ENCODE measurements at regions not wholly inside any gene's neighbourhood (a gene's known extent, or its start where the extent isn't known, plus 50 kb on each side); places are given as distances from the start of the nearest gene placed in this dataset.

GRCh38 chr20:48171626-48172356 is 386.5 kb upstream of the SULF2 start:
- Histone ChIP-seq H3K9me3 (ENCODE audit: control insufficient read depth in 3 of 3, low read length in 3 of 3) (peaks cover 3 to 7% (median 5%) of the 10 kb centered on the region in 3 donors), H3K4me1 (ENCODE audit: control insufficient read depth in 3 of 3, insufficient read depth in 3 of 3, low read length in 3 of 3) (no peaks in the 10 kb centered on the region), H3K36me3 (ENCODE audit: control insufficient read depth in 3 of 3, insufficient read depth in 3 of 3, low read length in 3 of 3) (no peaks in the 10 kb centered on the region), H3K9ac (ENCODE audit: low read depth in 1 of 3, low read length in 3 of 3) (no peak overlapping the region), H3K4me3 (ENCODE audit: low read length in 3 of 3) (no peak overlapping the region), H3K27me3 (ENCODE audit: control insufficient read depth in 3 of 3, insufficient read depth in 3 of 3, low read length in 3 of 3) (peaks cover 15 to 31% (median 18%) of the 10 kb centered on the region in 3 donors), H3K27ac (ENCODE audit: low read depth, low read length) (no peak overlapping the region)

- no peaks in the 10 kb centered on the region for H3K36me3 ChIP-seq (ENCODE audit: control insufficient read depth in 3 of 3, insufficient read depth in 3 of 3, low read length in 3 of 3)
- peaks cover 3 to 7% (median 5%) of the 10 kb centered on the region in 3 donors for H3K9me3 ChIP-seq (ENCODE audit: control insufficient read depth in 3 of 3, low read length in 3 of 3)
- H3K4me1 ChIP-seq (ENCODE audit: control insufficient read depth in 3 of 3, insufficient read depth in 3 of 3, low read length in 3 of 3) = no peaks in the 10 kb centered on the region
- H3K27me3 ChIP-seq (ENCODE audit: control insufficient read depth in 3 of 3, insufficient read depth in 3 of 3, low read length in 3 of 3) = peaks cover 19 to 34% (median 20%) of the 10 kb centered on the region in 3 donors
- H3K9ac ChIP-seq (ENCODE audit: low read depth in 1 of 3, low read length in 3 of 3) = no peak overlapping the region
- H3K4me3 ChIP-seq (ENCODE audit: low read length in 3 of 3) = no peak overlapping the region
- no peak overlapping the region for H3K27ac ChIP-seq (ENCODE audit: low read depth, low read length)
Measured at GRCh38 chr20:48171071-48171470, 385.8 kb upstream of the SULF2 start.

- H3K9ac ChIP-seq (ENCODE audit: low read depth in 1 of 3, low read length in 3 of 3) = no peak overlapping the region
- H3K9me3 ChIP-seq (ENCODE audit: control insufficient read depth in 3 of 3, low read length in 3 of 3) = peaks cover 3 to 7% (median 5%) of the 10 kb centered on the region in 3 donors
- H3K4me3 ChIP-seq (ENCODE audit: low read length in 3 of 3) = no peak overlapping the region
- H3K4me1 ChIP-seq (ENCODE audit: control insufficient read depth in 3 of 3, insufficient read depth in 3 of 3, low read length in 3 of 3) = no peaks in the 10 kb centered on the region
- peaks cover 23 to 38% (median 24%) of the 10 kb centered on the region in 3 donors for H3K27me3 ChIP-seq (ENCODE audit: control insufficient read depth in 3 of 3, insufficient read depth in 3 of 3, low read length in 3 of 3)
- no peaks in the 10 kb centered on the region for H3K36me3 ChIP-seq (ENCODE audit: control insufficient read depth in 3 of 3, insufficient read depth in 3 of 3, low read length in 3 of 3)
- H3K27ac ChIP-seq (ENCODE audit: low read depth, low read length) = no peak overlapping the region
Measured at GRCh38 chr20:48170625-48171024, 385.3 kb upstream of the SULF2 start.

- no peak overlapping the region for H3K27ac ChIP-seq (ENCODE audit: low read depth, low read length)
- peaks cover 3 to 7% (median 5%) of the 10 kb centered on the region in 3 donors for H3K9me3 ChIP-seq (ENCODE audit: control insufficient read depth in 3 of 3, low read length in 3 of 3)
- H3K4me3 ChIP-seq (ENCODE audit: low read length in 3 of 3) = no peak overlapping the region
- H3K9ac ChIP-seq (ENCODE audit: low read depth in 1 of 3, low read length in 3 of 3) = no peak overlapping the region
- no peaks in the 10 kb centered on the region for H3K4me1 ChIP-seq (ENCODE audit: control insufficient read depth in 3 of 3, insufficient read depth in 3 of 3, low read length in 3 of 3)
- H3K27me3 ChIP-seq (ENCODE audit: control insufficient read depth in 3 of 3, insufficient read depth in 3 of 3, low read length in 3 of 3) = peaks cover 27 to 44% (median 30%) of the 10 kb centered on the region in 3 donors
- H3K36me3 ChIP-seq (ENCODE audit: control insufficient read depth in 3 of 3, insufficient read depth in 3 of 3, low read length in 3 of 3) = no peaks in the 10 kb centered on the region
Measured at GRCh38 chr20:48169650-48170225, 384.5 kb upstream of the SULF2 start.

GRCh38 chr20:48166082-48166835 is 381.0 kb upstream of the SULF2 start:
- Histone ChIP-seq H3K27ac (ENCODE audit: low read depth, low read length) (no peak overlapping the region), H3K27me3 (ENCODE audit: control insufficient read depth in 3 of 3, insufficient read depth in 3 of 3, low read length in 3 of 3) (peaks cover 21 to 49% (median 34%) of the 10 kb centered on the region in 3 donors), H3K4me1 (ENCODE audit: control insufficient read depth in 3 of 3, insufficient read depth in 3 of 3, low read length in 3 of 3) (no peaks in the 10 kb centered on the region)

GRCh38 chr20:48165401-48165685 is 380.1 kb upstream of the SULF2 start:
- Histone ChIP-seq H3K4me1 (ENCODE audit: control insufficient read depth in 3 of 3, insufficient read depth in 3 of 3, low read length in 3 of 3) (no peaks in the 10 kb centered on the region), H3K27ac (ENCODE audit: low read depth, low read length) (no peak overlapping the region), H3K36me3 (ENCODE audit: control insufficient read depth in 3 of 3, insufficient read depth in 3 of 3, low read length in 3 of 3) (no peaks in the 10 kb centered on the region), H3K9ac (ENCODE audit: low read depth in 1 of 3, low read length in 3 of 3) (no peak overlapping the region), H3K27me3 (ENCODE audit: control insufficient read depth in 3 of 3, insufficient read depth in 3 of 3, low read length in 3 of 3) (peaks cover 19 to 49% (median 35%) of the 10 kb centered on the region in 3 donors), H3K9me3 (ENCODE audit: control insufficient read depth in 3 of 3, low read length in 3 of 3) (no peaks in the 10 kb centered on the region), H3K4me3 (ENCODE audit: low read length in 3 of 3) (no peak overlapping the region)

More at GRCh38 chr20:48166082-48166835, 381.0 kb upstream of the SULF2 start:
- Histone ChIP-seq H3K9ac (ENCODE audit: low read depth in 1 of 3, low read length in 3 of 3) (no peak overlapping the region), H3K36me3 (ENCODE audit: control insufficient read depth in 3 of 3, insufficient read depth in 3 of 3, low read length in 3 of 3) (no peaks in the 10 kb centered on the region), H3K4me3 (ENCODE audit: low read length in 3 of 3) (no peak overlapping the region), H3K9me3 (ENCODE audit: control insufficient read depth in 3 of 3, low read length in 3 of 3) (no peaks in the 10 kb centered on the region)

- H3K9ac ChIP-seq (ENCODE audit: low read depth in 1 of 3, low read length in 3 of 3) = no peak overlapping the region
- no peak overlapping the region for H3K27ac ChIP-seq (ENCODE audit: low read depth, low read length)
- H3K9me3 ChIP-seq (ENCODE audit: control insufficient read depth in 3 of 3, low read length in 3 of 3) = no peaks in the 10 kb centered on the region
- H3K36me3 ChIP-seq (ENCODE audit: control insufficient read depth in 3 of 3, insufficient read depth in 3 of 3, low read length in 3 of 3) = no peaks in the 10 kb centered on the region
- peaks cover 19 to 48% (median 35%) of the 10 kb centered on the region in 3 donors for H3K27me3 ChIP-seq (ENCODE audit: control insufficient read depth in 3 of 3, insufficient read depth in 3 of 3, low read length in 3 of 3)
- H3K4me1 ChIP-seq (ENCODE audit: control insufficient read depth in 3 of 3, insufficient read depth in 3 of 3, low read length in 3 of 3) = no peaks in the 10 kb centered on the region
- H3K4me3 ChIP-seq (ENCODE audit: low read length in 3 of 3) = no peak overlapping the region
Measured at GRCh38 chr20:48164566-48165400, 379.5 kb upstream of the SULF2 start.

- Histone ChIP-seq H3K27ac (ENCODE audit: low read depth, low read length) (no peak overlapping the region), H3K9ac (ENCODE audit: low read depth in 1 of 3, low read length in 3 of 3) (no peak overlapping the region), H3K4me3 (ENCODE audit: low read length in 3 of 3) (no peak overlapping the region), H3K36me3 (ENCODE audit: control insufficient read depth in 3 of 3, insufficient read depth in 3 of 3, low read length in 3 of 3) (no peaks in the 10 kb centered on the region), H3K4me1 (ENCODE audit: control insufficient read depth in 3 of 3, insufficient read depth in 3 of 3, low read length in 3 of 3) (no peaks in the 10 kb centered on the region), H3K27me3 (ENCODE audit: control insufficient read depth in 3 of 3, insufficient read depth in 3 of 3, low read length in 3 of 3) (peaks cover 19 to 44% (median 32%) of the 10 kb centered on the region in 3 donors), H3K9me3 (ENCODE audit: control insufficient read depth in 3 of 3, low read length in 3 of 3) (no peaks in the 10 kb centered on the region)
Measured at GRCh38 chr20:48164034-48164433, 378.8 kb upstream of the SULF2 start.

GRCh38 chr20:48163505-48163904 is 378.2 kb upstream of the SULF2 start:
- H3K9me3 ChIP-seq (ENCODE audit: control insufficient read depth in 3 of 3, low read length in 3 of 3) = no peaks in the 10 kb centered on the region
- H3K4me3 ChIP-seq (ENCODE audit: low read length in 3 of 3) = no peak overlapping the region
- H3K27me3 ChIP-seq (ENCODE audit: control insufficient read depth in 3 of 3, insufficient read depth in 3 of 3, low read length in 3 of 3) = peaks cover 19 to 44% (median 32%) of the 10 kb centered on the region in 3 donors
- H3K27ac ChIP-seq (ENCODE audit: low read depth, low read length) = no peak overlapping the region
- no peaks in the 10 kb centered on the region for H3K4me1 ChIP-seq (ENCODE audit: control insufficient read depth in 3 of 3, insufficient read depth in 3 of 3, low read length in 3 of 3)
- H3K36me3 ChIP-seq (ENCODE audit: control insufficient read depth in 3 of 3, insufficient read depth in 3 of 3, low read length in 3 of 3) = no peaks in the 10 kb centered on the region
- no peak overlapping the region for H3K9ac ChIP-seq (ENCODE audit: low read depth in 1 of 3, low read length in 3 of 3)
